ENCODE measurements at regions not wholly inside any gene's neighbourhood (a gene's known extent, or its start where the extent isn't known, plus 50 kb on each side); places are given as distances from the start of the nearest gene placed in this dataset.
"Not testable (repeated sequence)": the region's sequence is repeated elsewhere in the genome, so short reads cannot be mapped to it uniquely, and the experiment has no call there.

DNA sequence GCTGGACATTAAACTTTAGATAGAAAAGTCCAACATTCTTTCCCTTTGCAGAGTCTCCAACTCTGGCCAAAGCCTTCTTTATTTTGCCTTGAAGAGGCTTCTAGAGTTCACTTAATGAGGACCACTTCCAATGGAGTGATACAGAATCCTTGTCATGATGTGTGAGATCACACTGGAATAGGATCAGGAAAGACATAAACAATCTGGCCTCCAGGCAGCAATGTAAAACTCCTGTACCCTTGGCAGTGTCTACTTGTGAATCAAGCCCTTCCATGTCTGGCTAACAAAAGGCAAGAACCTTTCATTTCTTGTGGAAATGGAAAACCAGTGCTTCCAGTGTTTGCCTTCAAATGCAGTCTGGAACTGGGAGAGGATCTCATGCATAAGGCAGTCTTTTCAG lies 56.5 kb upstream of the FIBIN start:
- ATAC-seq (no peak), DNase-seq (ENCODE audit: low spot score) (no peak)
- peaks cover 19% of the 10 kb centered on the region for H3K9me3 Mint-ChIP-seq
- peaks cover 7% of the 10 kb centered on the region for H3K4me1 Mint-ChIP-seq
- peaks cover 4% of the 10 kb centered on the region for H3K36me3 Mint-ChIP-seq
- H3K4me3 Mint-ChIP-seq = no peak overlapping the region
- no peak for TF ChIP-seq FOXP1 (CRISPR knock-in tag; IDR thresholded peaks at IDR 0.05; ENCODE audit: borderline replicate concordance)
- no peak for TF ChIP-seq ZNF138 (CRISPR knock-in tag; conservative IDR thresholded peaks at IDR 0.05)
- TF ChIP-seq, protein P1, sequence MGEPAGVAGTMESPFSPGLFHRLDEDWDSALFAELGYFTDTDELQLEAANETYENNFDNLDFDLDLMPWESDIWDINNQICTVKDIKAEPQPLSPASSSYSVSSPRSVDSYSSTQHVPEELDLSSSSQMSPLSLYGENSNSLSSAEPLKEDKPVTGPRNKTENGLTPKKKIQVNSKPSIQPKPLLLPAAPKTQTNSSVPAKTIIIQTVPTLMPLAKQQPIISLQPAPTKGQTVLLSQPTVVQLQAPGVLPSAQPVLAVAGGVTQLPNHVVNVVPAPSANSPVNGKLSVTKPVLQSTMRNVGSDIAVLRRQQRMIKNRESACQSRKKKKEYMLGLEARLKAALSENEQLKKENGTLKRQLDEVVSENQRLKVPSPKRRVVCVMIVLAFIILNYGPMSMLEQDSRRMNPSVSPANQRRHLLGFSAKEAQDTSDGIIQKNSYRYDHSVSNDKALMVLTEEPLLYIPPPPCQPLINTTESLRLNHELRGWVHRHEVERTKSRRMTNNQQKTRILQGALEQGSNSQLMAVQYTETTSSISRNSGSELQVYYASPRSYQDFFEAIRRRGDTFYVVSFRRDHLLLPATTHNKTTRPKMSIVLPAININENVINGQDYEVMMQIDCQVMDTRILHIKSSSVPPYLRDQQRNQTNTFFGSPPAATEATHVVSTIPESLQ (CRISPR knock-in tag; IDR thresholded peaks at IDR 0.05) = no peak
- TF ChIP-seq ESRRA (CRISPR knock-in tag; IDR thresholded peaks at IDR 0.05; ENCODE audit: borderline replicate concordance) = no peak
- TF ChIP-seq NFATC4 (CRISPR knock-in tag; IDR thresholded peaks at IDR 0.05) = no peak
- TF ChIP-seq, protein P2, sequence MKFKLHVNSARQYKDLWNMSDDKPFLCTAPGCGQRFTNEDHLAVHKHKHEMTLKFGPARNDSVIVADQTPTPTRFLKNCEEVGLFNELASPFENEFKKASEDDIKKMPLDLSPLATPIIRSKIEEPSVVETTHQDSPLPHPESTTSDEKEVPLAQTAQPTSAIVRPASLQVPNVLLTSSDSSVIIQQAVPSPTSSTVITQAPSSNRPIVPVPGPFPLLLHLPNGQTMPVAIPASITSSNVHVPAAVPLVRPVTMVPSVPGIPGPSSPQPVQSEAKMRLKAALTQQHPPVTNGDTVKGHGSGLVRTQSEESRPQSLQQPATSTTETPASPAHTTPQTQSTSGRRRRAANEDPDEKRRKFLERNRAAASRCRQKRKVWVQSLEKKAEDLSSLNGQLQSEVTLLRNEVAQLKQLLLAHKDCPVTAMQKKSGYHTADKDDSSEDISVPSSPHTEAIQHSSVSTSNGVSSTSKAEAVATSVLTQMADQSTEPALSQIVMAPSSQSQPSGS (CRISPR knock-in tag; IDR thresholded peaks at IDR 0.05; ENCODE audit: borderline replicate concordance, low read depth) = no peak
- no peak for TF ChIP-seq SMAD3 (CRISPR knock-in tag; IDR thresholded peaks at IDR 0.05; ENCODE audit: borderline replicate concordance)
- TF ChIP-seq, protein P3, sequence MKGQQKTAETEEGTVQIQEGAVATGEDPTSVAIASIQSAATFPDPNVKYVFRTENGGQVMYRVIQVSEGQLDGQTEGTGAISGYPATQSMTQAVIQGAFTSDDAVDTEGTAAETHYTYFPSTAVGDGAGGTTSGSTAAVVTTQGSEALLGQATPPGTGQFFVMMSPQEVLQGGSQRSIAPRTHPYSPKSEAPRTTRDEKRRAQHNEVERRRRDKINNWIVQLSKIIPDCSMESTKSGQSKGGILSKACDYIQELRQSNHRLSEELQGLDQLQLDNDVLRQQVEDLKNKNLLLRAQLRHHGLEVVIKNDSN (CRISPR knock-in tag; IDR thresholded peaks at IDR 0.05) = no peak
- no peak for TF ChIP-seq FOXK1 (CRISPR knock-in tag; IDR thresholded peaks at IDR 0.05)
- no peak for TF ChIP-seq GABPB1 (CRISPR knock-in tag; IDR thresholded peaks at IDR 0.05)
- TF ChIP-seq ATF1 (CRISPR knock-in tag; IDR thresholded peaks at IDR 0.05) = no peak
- TF ChIP-seq SP1 (CRISPR knock-in tag; conservative IDR thresholded peaks at IDR 0.05) = no peak
- TF ChIP-seq, protein P4, sequence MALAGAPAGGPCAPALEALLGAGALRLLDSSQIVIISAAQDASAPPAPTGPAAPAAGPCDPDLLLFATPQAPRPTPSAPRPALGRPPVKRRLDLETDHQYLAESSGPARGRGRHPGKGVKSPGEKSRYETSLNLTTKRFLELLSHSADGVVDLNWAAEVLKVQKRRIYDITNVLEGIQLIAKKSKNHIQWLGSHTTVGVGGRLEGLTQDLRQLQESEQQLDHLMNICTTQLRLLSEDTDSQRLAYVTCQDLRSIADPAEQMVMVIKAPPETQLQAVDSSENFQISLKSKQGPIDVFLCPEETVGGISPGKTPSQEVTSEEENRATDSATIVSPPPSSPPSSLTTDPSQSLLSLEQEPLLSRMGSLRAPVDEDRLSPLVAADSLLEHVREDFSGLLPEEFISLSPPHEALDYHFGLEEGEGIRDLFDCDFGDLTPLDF (CRISPR knock-in tag; IDR thresholded peaks at IDR 0.05) = no peak
- TF ChIP-seq, protein P5, sequence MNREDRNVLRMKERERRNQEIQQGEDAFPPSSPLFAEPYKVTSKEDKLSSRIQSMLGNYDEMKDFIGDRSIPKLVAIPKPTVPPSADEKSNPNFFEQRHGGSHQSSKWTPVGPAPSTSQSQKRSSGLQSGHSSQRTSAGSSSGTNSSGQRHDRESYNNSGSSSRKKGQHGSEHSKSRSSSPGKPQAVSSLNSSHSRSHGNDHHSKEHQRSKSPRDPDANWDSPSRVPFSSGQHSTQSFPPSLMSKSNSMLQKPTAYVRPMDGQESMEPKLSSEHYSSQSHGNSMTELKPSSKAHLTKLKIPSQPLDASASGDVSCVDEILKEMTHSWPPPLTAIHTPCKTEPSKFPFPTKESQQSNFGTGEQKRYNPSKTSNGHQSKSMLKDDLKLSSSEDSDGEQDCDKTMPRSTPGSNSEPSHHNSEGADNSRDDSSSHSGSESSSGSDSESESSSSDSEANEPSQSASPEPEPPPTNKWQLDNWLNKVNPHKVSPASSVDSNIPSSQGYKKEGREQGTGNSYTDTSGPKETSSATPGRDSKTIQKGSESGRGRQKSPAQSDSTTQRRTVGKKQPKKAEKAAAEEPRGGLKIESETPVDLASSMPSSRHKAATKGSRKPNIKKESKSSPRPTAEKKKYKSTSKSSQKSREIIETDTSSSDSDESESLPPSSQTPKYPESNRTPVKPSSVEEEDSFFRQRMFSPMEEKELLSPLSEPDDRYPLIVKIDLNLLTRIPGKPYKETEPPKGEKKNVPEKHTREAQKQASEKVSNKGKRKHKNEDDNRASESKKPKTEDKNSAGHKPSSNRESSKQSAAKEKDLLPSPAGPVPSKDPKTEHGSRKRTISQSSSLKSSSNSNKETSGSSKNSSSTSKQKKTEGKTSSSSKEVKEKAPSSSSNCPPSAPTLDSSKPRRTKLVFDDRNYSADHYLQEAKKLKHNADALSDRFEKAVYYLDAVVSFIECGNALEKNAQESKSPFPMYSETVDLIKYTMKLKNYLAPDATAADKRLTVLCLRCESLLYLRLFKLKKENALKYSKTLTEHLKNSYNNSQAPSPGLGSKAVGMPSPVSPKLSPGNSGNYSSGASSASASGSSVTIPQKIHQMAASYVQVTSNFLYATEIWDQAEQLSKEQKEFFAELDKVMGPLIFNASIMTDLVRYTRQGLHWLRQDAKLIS (CRISPR knock-in tag; IDR thresholded peaks at IDR 0.05; ENCODE audit: borderline replicate concordance) = no peak
- TF ChIP-seq ZNF232 (CRISPR knock-in tag; IDR thresholded peaks at IDR 0.05) = no peak
- H3K27ac Mint-ChIP-seq = no peak overlapping the region
- no peaks in the 10 kb centered on the region for H3K27me3 Mint-ChIP-seq (ENCODE audit: low read depth)
- POLR2A ChIA-PET = no interaction called here
- CTCF ChIA-PET = no interaction called here

DNA sequence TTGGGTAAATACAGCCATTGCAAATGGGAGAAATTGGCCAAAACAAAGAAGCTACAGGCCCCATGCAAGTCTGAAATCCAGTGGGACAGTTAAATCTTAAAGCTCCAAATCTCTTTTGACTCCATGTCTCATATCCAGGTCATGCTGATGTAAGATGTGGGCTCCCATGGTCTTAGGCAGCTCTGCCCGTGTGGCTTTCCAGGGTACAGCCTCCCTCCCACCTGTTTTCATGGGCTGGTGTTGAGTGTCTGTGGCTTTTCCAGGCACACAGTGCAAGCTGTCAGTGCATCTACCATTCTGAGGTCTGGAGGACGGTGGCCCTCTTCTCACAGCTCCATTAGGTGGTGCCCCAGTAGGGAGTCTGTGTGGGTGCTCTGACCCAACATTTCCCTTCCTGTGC lies 53.4 kb upstream of the FIBIN start:
- POLR2A ChIA-PET; H3K4me1 Mint-ChIP-seq; H3K4me3 Mint-ChIP-seq; H3K27me3 Mint-ChIP-seq (ENCODE audit: low read depth); DNase-seq (ENCODE audit: low spot score); H3K36me3 Mint-ChIP-seq; ATAC-seq; H3K27ac Mint-ChIP-seq; CTCF ChIA-PET: not testable (repeated sequence)
- H3K9me3 Mint-ChIP-seq = peaks cover 14% of the 10 kb centered on the region

Data from WTC11 (cell line).